ENCODE measurements at regions not wholly inside any gene's neighbourhood (a gene's known extent, or its start where the extent isn't known, plus 50 kb on each side); places are given as distances from the start of the nearest gene placed in this dataset.

GRCh38 chr1:30324251-30325084, 398.9 kb downstream of the MATN1 start:
- TF ChIP-seq CTCF (IDR thresholded peaks at IDR 0.05), result no peak
- no peak for TF ChIP-seq EZH2 (IDR thresholded peaks at IDR 0.05)
- TF ChIP-seq EZH2phosphoT487 (IDR thresholded peaks at IDR 0.05), result no peak

Measured in neural progenitor cell (in vitro differentiated cells).